Esophagus muscularis mucosa (tissue), 4 donors: ENCODE measurements at regions not wholly inside any gene's neighbourhood (a gene's known extent, or its start where the extent isn't known, plus 50 kb on each side); places are given as distances from the start of the nearest gene placed in this dataset.
A peak's percentile ranks its signal among the peaks of the same experiment; 100 is the strongest.

ENCODE experiments used
- DNase-seq: peaks from one replicate; pipeline ENCODE4 v3.0.0-alpha.2; 2017; ENCODE audit errors: extremely low spot score
- H3K27ac ChIP-seq, 4 donors: fragments of 200-600 bp; sonication (generic); replicated peaks in 1 of 4; 1 replicate in 3 of 4; 2 replicates in 1 of 4; pipeline ENCODE4 v1.5.1; 2016 to 2019; ENCODE audit warnings: mild to moderate bottlenecking in 1 of 4
- H3K27me3 ChIP-seq, 4 donors: fragments of 200-600 bp; sonication (generic); one replicate each; pipeline versions ENCODE4 v1.5.1 to v1.6.0; 2016 to 2019
- H3K36me3 ChIP-seq, 4 donors: fragments of 200-600 bp; sonication (generic); one replicate each; pipeline ENCODE4 v1.5.1; 2016 to 2019
- H3K4me1 ChIP-seq, 4 donors: fragments of 200-600 bp; sonication (generic); one replicate each; pipeline ENCODE4 v1.5.1; 2016 to 2019
- H3K4me3 ChIP-seq, 4 donors: fragments of 200-600 bp; sonication (generic); 1 replicate in 2 of 4; 2 replicates in 2 of 4; pipeline ENCODE4 v1.5.1; 2016 to 2019; ENCODE audit warnings: mild to moderate bottlenecking in 4 of 4, moderate library complexity in 1 of 4
- H3K9me3 ChIP-seq, 4 donors: fragments of 200-600 bp; sonication (generic); 1 replicate in 3 of 4; 2 replicates in 1 of 4; pipeline ENCODE4 v1.5.1; 2016 to 2019
- EP300 ChIP-seq: sonication (generic); formaldehyde crosslinking; IDR thresholded peaks from one replicate; pipeline ENCODE4 v1.6.1; 2017; ENCODE audit warnings: antibody characterized with exemption
- POLR2A ChIP-seq: fragments of 450-650 bp; IDR thresholded peaks from one replicate; pipeline ENCODE4 v1.6.1; 2017; ENCODE audit warnings: antibody characterized with exemption, moderate library complexity, mild to moderate bottlenecking, low read depth
- POLR2AphosphoS5 ChIP-seq, 2 donors: sonication (generic); formaldehyde crosslinking; IDR thresholded peaks; one replicate each; pipeline ENCODE4 v1.6.1; 2017; ENCODE audit warnings: antibody characterized with exemption in 2 of 2
- WGBS: methylation state at CpG from one replicate; pipeline ENCODE4 v1.1.5; 2018; 5-methylcytosine and 5-hydroxymethylcytosine counted together
- intact Hi-C: fragments of 100-400 bp; cut with DNase I; formaldehyde crosslinking; loops from one replicate; pipeline ENCODE4 v1.15.1; 2023
- TF ChIP-seq, protein P1 (sequence below), 3 experiments: fragments of 200-600 bp in 2 of 3; fragments of 450-650 bp in 1 of 3; sonication (generic) in 2 of 3; IDR thresholded peaks; one replicate each; pipeline ENCODE4 v1.5.1; 2017 to 2019; ENCODE audit warnings: antibody characterized with exemption in 3 of 3, mild to moderate bottlenecking in 2 of 3, moderate library complexity in 1 of 3

DNA sequence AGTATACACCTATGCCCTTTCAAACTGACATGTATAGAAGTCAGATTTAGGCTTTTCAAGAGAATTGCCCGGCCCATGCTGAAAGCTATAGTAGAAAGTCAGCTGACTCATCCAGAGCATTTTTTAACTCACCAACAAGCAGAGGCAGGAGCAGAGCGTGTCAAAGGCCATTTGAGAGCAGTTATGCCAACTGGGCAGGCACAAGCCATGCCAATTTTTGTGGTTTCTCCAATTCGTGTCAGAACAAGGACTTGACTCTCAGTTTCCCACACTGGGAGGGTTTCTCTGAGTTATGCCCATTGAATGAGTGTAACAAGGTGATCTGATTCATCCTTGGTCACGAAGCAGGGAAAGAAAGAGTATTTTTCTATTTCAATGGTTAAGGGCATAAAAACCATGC, 403.3 kb upstream of the THBS1 start:
- Histone ChIP-seq H3K36me3 (no peaks in the 10 kb centered on the region), H3K4me3 (no peak overlapping the region), H3K4me1 (peaks cover 7 to 36% (median 31%) of the 10 kb centered on the region in 4 donors), H3K27ac (no peak overlapping the region), H3K27me3 (no peaks in the 10 kb centered on the region), H3K9me3 (no peaks in the 10 kb centered on the region)
- no peak for DNase-seq
- intact Hi-C loops: loop anchor here (10.0 kb wide), 2 partner anchors 327 to 577 kb away; no protein-coding TSS in a partner anchor
- 89% methylated on average over 4 of the region's 4 CpGs for WGBS
- TF ChIP-seq POLR2AphosphoS5 (IDR thresholded peaks at IDR 0.05): no peak
- no peak for TF ChIP-seq EP300
- TF ChIP-seq, protein P1, sequence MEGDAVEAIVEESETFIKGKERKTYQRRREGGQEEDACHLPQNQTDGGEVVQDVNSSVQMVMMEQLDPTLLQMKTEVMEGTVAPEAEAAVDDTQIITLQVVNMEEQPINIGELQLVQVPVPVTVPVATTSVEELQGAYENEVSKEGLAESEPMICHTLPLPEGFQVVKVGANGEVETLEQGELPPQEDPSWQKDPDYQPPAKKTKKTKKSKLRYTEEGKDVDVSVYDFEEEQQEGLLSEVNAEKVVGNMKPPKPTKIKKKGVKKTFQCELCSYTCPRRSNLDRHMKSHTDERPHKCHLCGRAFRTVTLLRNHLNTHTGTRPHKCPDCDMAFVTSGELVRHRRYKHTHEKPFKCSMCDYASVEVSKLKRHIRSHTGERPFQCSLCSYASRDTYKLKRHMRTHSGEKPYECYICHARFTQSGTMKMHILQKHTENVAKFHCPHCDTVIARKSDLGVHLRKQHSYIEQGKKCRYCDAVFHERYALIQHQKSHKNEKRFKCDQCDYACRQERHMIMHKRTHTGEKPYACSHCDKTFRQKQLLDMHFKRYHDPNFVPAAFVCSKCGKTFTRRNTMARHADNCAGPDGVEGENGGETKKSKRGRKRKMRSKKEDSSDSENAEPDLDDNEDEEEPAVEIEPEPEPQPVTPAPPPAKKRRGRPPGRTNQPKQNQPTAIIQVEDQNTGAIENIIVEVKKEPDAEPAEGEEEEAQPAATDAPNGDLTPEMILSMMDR (IDR thresholded peaks at IDR 0.05): no peak
- TF ChIP-seq POLR2A: no peak

DNA sequence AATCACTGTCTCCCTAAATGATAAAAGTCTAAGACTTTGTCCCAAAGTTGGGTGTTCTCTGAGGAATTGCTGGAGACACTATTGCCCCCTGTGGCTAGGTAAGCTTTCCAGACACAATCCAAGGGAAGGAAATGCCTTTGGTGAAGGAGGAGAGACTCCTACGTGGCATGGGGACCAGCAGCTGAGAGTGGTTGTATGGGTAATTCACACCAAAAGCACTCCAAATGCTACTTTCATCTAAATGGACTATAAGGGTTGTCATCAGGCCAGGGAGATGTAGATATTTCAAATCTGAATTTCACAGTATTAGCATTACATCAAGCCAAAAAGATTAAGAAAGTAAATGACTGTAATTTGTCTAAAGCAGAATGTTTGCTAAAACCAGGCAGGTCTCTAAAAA, 400.8 kb upstream of the THBS1 start:
- intact Hi-C loops: no loop called here
- WGBS: 84% methylated on average over 1 of the region's 1 CpG
- no peak for TF ChIP-seq EP300
- TF ChIP-seq, protein P1 (IDR thresholded peaks at IDR 0.05): no peak
- no peak for TF ChIP-seq POLR2AphosphoS5 (IDR thresholded peaks at IDR 0.05)
- TF ChIP-seq POLR2A: no peak
- H3K9me3 ChIP-seq: no peaks in the 10 kb centered on the region
- no peaks in the 10 kb centered on the region for H3K36me3 ChIP-seq
- H3K27me3 ChIP-seq: no peaks in the 10 kb centered on the region
- H3K4me1 ChIP-seq: peaks cover 3 to 26% (median 24%) of the 10 kb centered on the region in 4 donors
- H3K27ac ChIP-seq: no peak overlapping the region
- no peak overlapping the region for H3K4me3 ChIP-seq
- DNase-seq: no peak

- Histone ChIP-seq H3K4me1 (peaks cover 3 to 26% (median 24%) of the 10 kb centered on the region in 4 donors), H3K27me3 (no peaks in the 10 kb centered on the region), H3K27ac (no peak overlapping the region), H3K36me3 (no peaks in the 10 kb centered on the region), H3K4me3 (no peak overlapping the region), H3K9me3 (no peaks in the 10 kb centered on the region)
- TF ChIP-seq POLR2A (no peak), POLR2AphosphoS5 (IDR thresholded peaks at IDR 0.05) (no peak), EP300 (no peak)
- TF ChIP-seq, protein P1 (IDR thresholded peaks at IDR 0.05): no peak
- intact Hi-C loops: no loop called here
- no peak for DNase-seq
Measured at GRCh38 chr15:39180483-39180933, 400.4 kb upstream of the THBS1 start.

- H3K4me1 ChIP-seq: peaks cover 3 to 26% (median 24%) of the 10 kb centered on the region in 4 donors
- 60% methylated on average over 1 of the region's 1 CpG for WGBS
- H3K36me3 ChIP-seq: no peaks in the 10 kb centered on the region
- no peaks in the 10 kb centered on the region for H3K9me3 ChIP-seq
- TF ChIP-seq, protein P1 (IDR thresholded peaks at IDR 0.05): no peak
- TF ChIP-seq POLR2A (no peak), EP300 (no peak), POLR2AphosphoS5 (IDR thresholded peaks at IDR 0.05) (no peak)
- intact Hi-C loops: no loop called here
- DNase-seq: no peak
- H3K27me3 ChIP-seq: no peaks in the 10 kb centered on the region
- peak overlapping the region in 1 of 4 donors; percentile 5 for H3K27ac ChIP-seq
- no peak overlapping the region for H3K4me3 ChIP-seq
Measured at GRCh38 chr15:39181056-39181747, 399.7 kb upstream of the THBS1 start.
